ENCODE measurements at regions not wholly inside any gene's neighbourhood (a gene's known extent, or its start where the extent isn't known, plus 50 kb on each side); places are given as distances from the start of the nearest gene placed in this dataset.

DNA sequence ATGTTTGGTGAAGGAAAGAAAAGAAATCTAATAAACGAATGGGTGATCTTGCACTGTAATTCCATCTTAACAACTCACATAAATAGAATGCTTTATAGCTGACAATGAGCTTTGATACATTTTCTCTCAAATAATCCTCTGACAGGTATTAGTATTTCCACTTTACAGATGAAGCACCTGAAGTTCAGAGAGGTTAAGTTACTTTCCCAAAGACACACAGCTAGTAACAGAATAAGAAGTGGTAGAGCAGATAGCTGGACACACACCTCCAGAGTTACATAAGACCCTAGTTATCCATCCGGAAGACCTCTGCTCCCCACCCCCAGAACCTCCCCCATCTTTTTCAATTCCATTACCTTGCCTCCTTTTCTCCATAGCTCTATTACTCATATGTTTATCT, 213.3 kb upstream of the ZC3H12A start:
- Histone ChIP-seq H3K36me3 (replicated peaks; ENCODE audit: insufficient read depth, low read length) (no peaks in the 10 kb centered on the region), H4K20me1 (ENCODE audit: insufficient read depth, low read length) (no peaks in the 10 kb centered on the region), H2AFZ (ENCODE audit: low read length) (no peak overlapping the region), H3K27ac (ENCODE audit: low read length) (no peak overlapping the region), H3K27me3 (replicated peaks; ENCODE audit: insufficient read depth, low read length) (peaks cover 91% of the 10 kb centered on the region), H3K4me2 (ENCODE audit: low read depth, low read length) (no peak overlapping the region), H3K9me3 (replicated peaks; ENCODE audit: insufficient read depth, low read length) (no peaks in the 10 kb centered on the region), H3K79me2 (ENCODE audit: low read length) (no peaks in the 10 kb centered on the region), H3F3A (ENCODE audit: insufficient read depth, low read length) (no peaks in the 10 kb centered on the region), H3K9ac (ENCODE audit: low read length) (no peak overlapping the region), H3K4me1 (ENCODE audit: low read length) (no peaks in the 10 kb centered on the region), H3K4me3 (ENCODE audit: low read length) (no peak overlapping the region), H3K9me2 (replicated peaks; ENCODE audit: insufficient read depth, low read length) (no peaks in the 10 kb centered on the region)
- no peak for DNase-seq
- TF ChIP-seq EZH2 (optimal IDR thresholded peaks at IDR 0.05; ENCODE audit: low read depth, low read length), result no peak
- TF ChIP-seq CTCF (IDR thresholded peaks at IDR 0.05; ENCODE audit: low read length), result no peak
- no peak for TF ChIP-seq EZH2phosphoT487 (IDR thresholded peaks at IDR 0.05; ENCODE audit: low read length)

- Histone ChIP-seq H3K4me1 (ENCODE audit: low read length) (no peaks in the 10 kb centered on the region), H3K79me2 (ENCODE audit: low read length) (no peaks in the 10 kb centered on the region), H3K9me3 (replicated peaks; ENCODE audit: insufficient read depth, low read length) (no peaks in the 10 kb centered on the region), H3K4me3 (ENCODE audit: low read length) (no peak overlapping the region), H3F3A (ENCODE audit: insufficient read depth, low read length) (no peaks in the 10 kb centered on the region), H3K4me2 (ENCODE audit: low read depth, low read length) (no peak overlapping the region), H2AFZ (ENCODE audit: low read length) (no peak overlapping the region), H3K36me3 (replicated peaks; ENCODE audit: insufficient read depth, low read length) (no peaks in the 10 kb centered on the region), H3K9ac (ENCODE audit: low read length) (no peak overlapping the region), H3K27me3 (replicated peaks; ENCODE audit: insufficient read depth, low read length) (peaks cover 92% of the 10 kb centered on the region), H3K27ac (ENCODE audit: low read length) (no peak overlapping the region), H4K20me1 (ENCODE audit: insufficient read depth, low read length) (no peaks in the 10 kb centered on the region), H3K9me2 (replicated peaks; ENCODE audit: insufficient read depth, low read length) (no peaks in the 10 kb centered on the region)
- DNase-seq, result no peak
- TF ChIP-seq CTCF (IDR thresholded peaks at IDR 0.05; ENCODE audit: low read length) (no peak), EZH2 (optimal IDR thresholded peaks at IDR 0.05; ENCODE audit: low read depth, low read length) (no peak), EZH2phosphoT487 (IDR thresholded peaks at IDR 0.05; ENCODE audit: low read length) (no peak)
Observed at GRCh38 chr1:37262439-37263170, 211.8 kb upstream of the ZC3H12A start.

- H3K9me3 ChIP-seq (replicated peaks; ENCODE audit: insufficient read depth, low read length), result no peaks in the 10 kb centered on the region
- H4K20me1 ChIP-seq (ENCODE audit: insufficient read depth, low read length), result no peaks in the 10 kb centered on the region
- no peak overlapping the region for H3K4me2 ChIP-seq (ENCODE audit: low read depth, low read length)
- TF ChIP-seq EZH2 (optimal IDR thresholded peaks at IDR 0.05; ENCODE audit: low read depth, low read length), result no peak
- TF ChIP-seq CTCF (IDR thresholded peaks at IDR 0.05; ENCODE audit: low read length), result no peak
- H3K9ac ChIP-seq (ENCODE audit: low read length), result no peak overlapping the region
- no peaks in the 10 kb centered on the region for H3K36me3 ChIP-seq (replicated peaks; ENCODE audit: insufficient read depth, low read length)
- no peak overlapping the region for H3K4me3 ChIP-seq (ENCODE audit: low read length)
- H3K4me1 ChIP-seq (ENCODE audit: low read length), result no peaks in the 10 kb centered on the region
- H2AFZ ChIP-seq (ENCODE audit: low read length), result no peak overlapping the region
- H3K79me2 ChIP-seq (ENCODE audit: low read length), result no peaks in the 10 kb centered on the region
- DNase-seq, result no peak
- H3K27ac ChIP-seq (ENCODE audit: low read length), result no peak overlapping the region
- H3F3A ChIP-seq (ENCODE audit: insufficient read depth, low read length), result no peaks in the 10 kb centered on the region
- no peaks in the 10 kb centered on the region for H3K9me2 ChIP-seq (replicated peaks; ENCODE audit: insufficient read depth, low read length)
- H3K27me3 ChIP-seq (replicated peaks; ENCODE audit: insufficient read depth, low read length), result peaks cover 82% of the 10 kb centered on the region
Observed at GRCh38 chr1:37265156-37265555, 209.2 kb upstream of the ZC3H12A start.

Measured in MM.1S (cell line).